HepG2 (cell line): ENCODE measurements at regions not wholly inside any gene's neighbourhood (a gene's known extent, or its start where the extent isn't known, plus 50 kb on each side); places are given as distances from the start of the nearest gene placed in this dataset.

ENCODE experiments used
- EEA1 ChIP-seq: sonication (generic); formaldehyde crosslinking; IDR thresholded peaks from 2 replicates; pipeline ENCODE4 v1.5.1; 2020; ENCODE audit warnings: mild to moderate bottlenecking, missing genetic modification reagents, borderline replicate concordance
- NFIB ChIP-seq: sonication (generic); formaldehyde crosslinking; IDR thresholded peaks from 2 replicates; pipeline ENCODE4 v1.9.0; 2021; ENCODE audit warnings: missing genetic modification reagents, mild to moderate bottlenecking, borderline replicate concordance
- SOX13 ChIP-seq, 3 experiments: fragments of 450-650 bp in 1 of 3; sonication (generic) in 1 of 3; formaldehyde crosslinking in 1 of 3; IDR thresholded peaks in 2 of 3; conservative IDR thresholded peaks in 1 of 3; 2 replicates each; pipeline versions ENCODE4 v1.5.0 to v1.6.1; 2016 to 2020; ENCODE audit warnings: antibody characterized with exemption in 1 of 3, mild to moderate bottlenecking in 1 of 3, missing compliant biosample characterization in 1 of 3, missing genetic modification reagents in 1 of 3, moderate library complexity in 1 of 3
- ZNF180 ChIP-seq: sonication (generic); formaldehyde crosslinking; IDR thresholded peaks from 2 replicates; pipeline ENCODE4 v1.4.0; 2020; ENCODE audit warnings: low read depth, missing genetic modification reagents, borderline replicate concordance
- ZNF235 ChIP-seq: sonication (generic); formaldehyde crosslinking; IDR thresholded peaks from 2 replicates; pipeline ENCODE4 v1.8.1; 2023; ENCODE audit warnings: mild to moderate bottlenecking, missing genetic modification reagents, borderline replicate concordance
- ZNF781 ChIP-seq: sonication (generic); formaldehyde crosslinking; IDR thresholded peaks from 2 replicates; pipeline ENCODE4 v1.5.1; 2020; ENCODE audit warnings: borderline replicate concordance, mild to moderate bottlenecking, missing genetic modification reagents; ENCODE audit errors: not compliant biosample characterization
- TF ChIP-seq, protein P1 (sequence below): IDR thresholded peaks from 2 replicates; pipeline ENCODE4 v1.6.1; 2016; ENCODE audit warnings: control low read depth
- TF ChIP-seq, protein P2 (sequence below): sonication (generic); formaldehyde crosslinking; IDR thresholded peaks from 2 replicates; pipeline ENCODE4 v1.4.0; 2020; ENCODE audit warnings: missing genetic modification reagents, borderline replicate concordance
- TF ChIP-seq, protein P3 (sequence below): sonication (generic); formaldehyde crosslinking; IDR thresholded peaks from 2 replicates; pipeline ENCODE4 v1.5.0; 2020; ENCODE audit warnings: missing genetic modification reagents, mild to moderate bottlenecking, borderline replicate concordance

GRCh38 chr7:66539902-66540375 is 88.7 kb upstream of the KCTD7 start (continued):
- TF ChIP-seq NFIB (no peak), ZNF781 (CRISPR knock-in tag) (no peak), ZNF180 (CRISPR knock-in tag) (no peak), SOX13 (IDR thresholded peaks at IDR 0.05) (no peak), SOX13 (CRISPR knock-in tag; conservative IDR thresholded peaks at IDR 0.05 in 1 of 2, IDR thresholded peaks at IDR 0.05 in 1 of 2) (peak in 1 of 2 experiments; percentile 54; a peak in 1 of 4 replicates), ZNF235 (CRISPR knock-in tag) (no peak), EEA1 (CRISPR knock-in tag) (no peak)
- TF ChIP-seq, protein P1, sequence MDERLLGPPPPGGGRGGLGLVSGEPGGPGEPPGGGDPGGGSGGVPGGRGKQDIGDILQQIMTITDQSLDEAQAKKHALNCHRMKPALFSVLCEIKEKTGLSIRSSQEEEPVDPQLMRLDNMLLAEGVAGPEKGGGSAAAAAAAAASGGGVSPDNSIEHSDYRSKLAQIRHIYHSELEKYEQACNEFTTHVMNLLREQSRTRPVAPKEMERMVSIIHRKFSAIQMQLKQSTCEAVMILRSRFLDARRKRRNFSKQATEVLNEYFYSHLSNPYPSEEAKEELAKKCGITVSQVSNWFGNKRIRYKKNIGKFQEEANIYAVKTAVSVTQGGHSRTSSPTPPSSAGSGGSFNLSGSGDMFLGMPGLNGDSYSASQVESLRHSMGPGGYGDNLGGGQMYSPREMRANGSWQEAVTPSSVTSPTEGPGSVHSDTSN (CRISPR knock-in tag), result no peak
- TF ChIP-seq, protein P2, sequence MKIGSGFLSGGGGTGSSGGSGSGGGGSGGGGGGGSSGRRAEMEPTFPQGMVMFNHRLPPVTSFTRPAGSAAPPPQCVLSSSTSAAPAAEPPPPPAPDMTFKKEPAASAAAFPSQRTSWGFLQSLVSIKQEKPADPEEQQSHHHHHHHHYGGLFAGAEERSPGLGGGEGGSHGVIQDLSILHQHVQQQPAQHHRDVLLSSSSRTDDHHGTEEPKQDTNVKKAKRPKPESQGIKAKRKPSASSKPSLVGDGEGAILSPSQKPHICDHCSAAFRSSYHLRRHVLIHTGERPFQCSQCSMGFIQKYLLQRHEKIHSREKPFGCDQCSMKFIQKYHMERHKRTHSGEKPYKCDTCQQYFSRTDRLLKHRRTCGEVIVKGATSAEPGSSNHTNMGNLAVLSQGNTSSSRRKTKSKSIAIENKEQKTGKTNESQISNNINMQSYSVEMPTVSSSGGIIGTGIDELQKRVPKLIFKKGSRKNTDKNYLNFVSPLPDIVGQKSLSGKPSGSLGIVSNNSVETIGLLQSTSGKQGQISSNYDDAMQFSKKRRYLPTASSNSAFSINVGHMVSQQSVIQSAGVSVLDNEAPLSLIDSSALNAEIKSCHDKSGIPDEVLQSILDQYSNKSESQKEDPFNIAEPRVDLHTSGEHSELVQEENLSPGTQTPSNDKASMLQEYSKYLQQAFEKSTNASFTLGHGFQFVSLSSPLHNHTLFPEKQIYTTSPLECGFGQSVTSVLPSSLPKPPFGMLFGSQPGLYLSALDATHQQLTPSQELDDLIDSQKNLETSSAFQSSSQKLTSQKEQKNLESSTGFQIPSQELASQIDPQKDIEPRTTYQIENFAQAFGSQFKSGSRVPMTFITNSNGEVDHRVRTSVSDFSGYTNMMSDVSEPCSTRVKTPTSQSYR (CRISPR knock-in tag), result no peak
- TF ChIP-seq, protein P3, sequence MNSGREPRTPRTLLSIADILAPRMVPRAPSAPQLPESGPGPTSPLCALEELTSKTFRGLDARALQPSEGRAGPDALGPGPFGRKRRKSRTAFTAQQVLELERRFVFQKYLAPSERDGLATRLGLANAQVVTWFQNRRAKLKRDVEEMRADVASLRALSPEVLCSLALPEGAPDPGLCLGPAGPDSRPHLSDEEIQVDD (CRISPR knock-in tag), result no peak
- TF ChIP-seq, all 625 proteins: peak for 4
